Keratinocyte (primary cell): ENCODE measurements at regions not wholly inside any gene's neighbourhood (a gene's known extent, or its start where the extent isn't known, plus 50 kb on each side); places are given as distances from the start of the nearest gene placed in this dataset.

Experiments
- DNase-seq: peaks from one replicate; pipeline ENCODE4 v3.0.0-alpha.2; 2011; ENCODE audit warnings: low read depth, missing footprints, low spot score
- FAIRE-seq: peaks from 2 replicates; lab custom pipeline; 2011; peaks lifted over from hg19 to GRCh38; lab: Jason Lieb, UNC
- H2AFZ ChIP-seq: 2 replicates; pipeline ENCODE4 v1.6.0; 2012; ENCODE audit warnings: low read length, control low read depth, inconsistent platforms; ENCODE audit not compliant: control insufficient read depth
- H3K27ac ChIP-seq: 2 replicates; pipeline ENCODE4 v1.5.1; 2011; ENCODE audit warnings: low read length; ENCODE audit not compliant: control insufficient read depth, insufficient read depth
- H3K27me3 ChIP-seq: 3 replicates; pipeline ENCODE4 v1.6.0; 2011; ENCODE audit warnings: low read length; ENCODE audit not compliant: control insufficient read depth, insufficient read depth; ENCODE audit errors: extremely low read depth
- H3K36me3 ChIP-seq, 2 experiments: 2 replicates in 1 of 2; 3 replicates in 1 of 2; pipeline ENCODE4 v1.5.1; 2011; ENCODE audit warnings: low read length in 2 of 2, mild to moderate bottlenecking in 1 of 2; ENCODE audit not compliant: control insufficient read depth in 2 of 2, insufficient read depth in 2 of 2; ENCODE audit errors: extremely low read depth in 1 of 2
- H3K4me1 ChIP-seq: 3 replicates; pipeline ENCODE4 v1.5.1; 2011; ENCODE audit warnings: low read length; ENCODE audit not compliant: control insufficient read depth, insufficient read depth; ENCODE audit errors: extremely low read depth
- H3K4me2 ChIP-seq: 3 replicates; pipeline ENCODE4 v1.6.0; 2011; ENCODE audit warnings: low read depth, low read length; ENCODE audit not compliant: control insufficient read depth, insufficient read depth; ENCODE audit errors: extremely low read depth
- H3K4me3 ChIP-seq, 3 experiments: fragments of 200-600 bp in 1 of 3; sonication (generic) in 1 of 3; 2 replicates in 2 of 3; 3 replicates in 1 of 3; pipeline ENCODE4 v1.5.1; 2011 to 2016; ENCODE audit warnings: low read length in 3 of 3, mild to moderate bottlenecking in 3 of 3, control low read depth in 2 of 3, inconsistent platforms in 1 of 3, low read depth in 1 of 3, mixed read lengths in 1 of 3, mixed run types in 1 of 3, moderate library complexity in 1 of 3; ENCODE audit not compliant: control insufficient read depth in 2 of 3, insufficient read depth in 2 of 3; ENCODE audit errors: extremely low read depth in 1 of 3
- H3K79me2 ChIP-seq: 2 replicates; pipeline ENCODE4 v1.6.0; 2012; ENCODE audit warnings: low read length; ENCODE audit not compliant: control insufficient read depth, insufficient read depth
- H3K9ac ChIP-seq: 3 replicates; pipeline ENCODE4 v1.6.0; 2011; ENCODE audit warnings: low read length; ENCODE audit not compliant: control insufficient read depth, insufficient read depth; ENCODE audit errors: extremely low read depth
- H3K9me1 ChIP-seq: 3 replicates; pipeline ENCODE4 v1.6.0; 2011; ENCODE audit warnings: low read length; ENCODE audit not compliant: control insufficient read depth, insufficient read depth; ENCODE audit errors: extremely low read depth
- H3K9me3 ChIP-seq: 2 replicates; pipeline ENCODE4 v1.5.1; 2012; ENCODE audit warnings: low read depth, low read length; ENCODE audit not compliant: control insufficient read depth
- H4K20me1 ChIP-seq: 3 replicates; pipeline ENCODE4 v1.6.0; 2011; ENCODE audit warnings: low read length; ENCODE audit not compliant: control insufficient read depth, insufficient read depth; ENCODE audit errors: extremely low read depth
- CTCF ChIP-seq, 3 experiments: IDR thresholded peaks in 1 of 3; conservative IDR thresholded peaks in 1 of 3; optimal IDR thresholded peaks in 1 of 3; 2 replicates in 2 of 3; 3 replicates in 1 of 3; pipeline versions ENCODE3 to v1.5.1; 2011; ENCODE audit warnings: low read length in 3 of 3, mild to moderate bottlenecking in 3 of 3, moderate library complexity in 2 of 3, control low read depth in 1 of 3, inconsistent platforms in 1 of 3; ENCODE audit not compliant: insufficient read depth in 2 of 3; ENCODE audit errors: extremely low read depth in 1 of 3
- EZH2 ChIP-seq: IDR thresholded peaks from one replicate; pipeline ENCODE4 v1.6.1; 2012; ENCODE audit warnings: inconsistent platforms, mild to moderate bottlenecking, low read length, moderate library complexity
- dilution Hi-C: fragments of 300-500 bp; cut with MboI; formaldehyde crosslinking; loops from one replicate; pipeline ENCODE4 v1.7.0; 2020; ENCODE audit warnings: low sequenced_read_pairs; ENCODE audit not compliant: extremely low pct_ligation_motif_present

GRCh38 chr5:63573380-63573779, 388.9 kb downstream of the HTR1A start:
- Histone ChIP-seq H3K9me3 (no peaks in the 10 kb centered on the region), H3K9ac (no peak overlapping the region), H3K4me2 (no peak overlapping the region), H3K27me3 (no peaks in the 10 kb centered on the region), H3K4me1 (no peaks in the 10 kb centered on the region), H4K20me1 (no peaks in the 10 kb centered on the region), H3K27ac (no peak overlapping the region), H2AFZ (no peak overlapping the region), H3K9me1 (no peaks in the 10 kb centered on the region), H3K4me3 (no peak overlapping the region), H3K36me3 (no peaks in the 10 kb centered on the region), H3K79me2 (no peaks in the 10 kb centered on the region)
- dilution Hi-C loops: no loop called here
- FAIRE-seq: no peak
- no peak for TF ChIP-seq EZH2
- TF ChIP-seq CTCF (optimal IDR thresholded peaks at IDR 0.05 in 1 of 3, IDR thresholded peaks at IDR 0.05 in 1 of 3, conservative IDR thresholded peaks at IDR 0.05 in 1 of 3; ENCODE audit: extremely low read depth in 1 of 3, insufficient read depth in 2 of 3, low read length in 3 of 3): no peak
- DNase-seq: no peak

- Histone ChIP-seq H3K4me1 (no peaks in the 10 kb centered on the region), H2AFZ (no peak overlapping the region), H3K27ac (no peak overlapping the region), H3K4me3 (no peak overlapping the region), H3K9me3 (no peaks in the 10 kb centered on the region), H3K27me3 (no peaks in the 10 kb centered on the region), H3K9ac (no peak overlapping the region), H3K36me3 (no peaks in the 10 kb centered on the region), H3K79me2 (no peaks in the 10 kb centered on the region), H3K4me2 (no peak overlapping the region), H4K20me1 (no peaks in the 10 kb centered on the region), H3K9me1 (no peaks in the 10 kb centered on the region)
- FAIRE-seq (no peak), DNase-seq (no peak)
- no peak for TF ChIP-seq CTCF (optimal IDR thresholded peaks at IDR 0.05 in 1 of 3, IDR thresholded peaks at IDR 0.05 in 1 of 3, conservative IDR thresholded peaks at IDR 0.05 in 1 of 3; ENCODE audit: extremely low read depth in 1 of 3, insufficient read depth in 2 of 3, low read length in 3 of 3)
- no peak for TF ChIP-seq EZH2
- dilution Hi-C loops: no loop called here
These were observed 389.5 kb downstream of the HTR1A start for GRCh38 chr5:63572740-63573139.
